ENCODE measurements at regions not wholly inside any gene's neighbourhood (a gene's known extent, or its start where the extent isn't known, plus 50 kb on each side); places are given as distances from the start of the nearest gene placed in this dataset.

DNA sequence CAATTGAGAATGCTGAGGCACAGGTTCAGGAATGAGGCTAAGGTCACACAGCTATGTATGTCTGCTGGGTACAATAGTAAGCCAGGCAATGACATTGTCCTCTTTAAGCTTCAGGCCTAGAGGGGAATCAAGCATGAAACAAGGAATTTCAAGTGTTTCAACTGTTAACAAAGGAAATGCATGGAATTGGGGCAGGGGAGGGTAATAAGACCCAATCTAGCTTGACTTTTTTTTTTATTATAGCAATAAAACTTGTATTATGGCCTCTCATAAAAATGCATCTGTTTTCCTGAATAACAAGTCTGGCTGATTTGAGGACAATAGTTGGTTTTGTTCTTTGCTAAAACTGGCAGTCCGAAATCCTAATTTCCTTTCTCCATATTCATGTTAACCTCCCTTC, 336.7 kb downstream of the CBLN4 start:
- ChIA-PET POLR2A (no interaction called here), CTCF (interaction anchor here (0.6 kb wide), 1 partner anchor 13 kb away, joined by 7 read pairs; no protein-coding TSS in a partner anchor)
- TF ChIP-seq TARDBP (IDR thresholded peaks at IDR 0.05): no peak
- no peak for TF ChIP-seq FOXK2 (IDR thresholded peaks at IDR 0.05)
- no peak for TF ChIP-seq HDGF (IDR thresholded peaks at IDR 0.05; ENCODE audit: borderline replicate concordance)
- no peak for TF ChIP-seq SUZ12 (IDR thresholded peaks at IDR 0.05)
- TF ChIP-seq FOXM1 (IDR thresholded peaks at IDR 0.05; ENCODE audit: borderline replicate concordance): no peak
- no peak for TF ChIP-seq NFRKB (IDR thresholded peaks at IDR 0.05)
- TF ChIP-seq ELF4 (IDR thresholded peaks at IDR 0.05): no peak
- no peak for TF ChIP-seq CTBP1 (IDR thresholded peaks at IDR 0.05; ENCODE audit: borderline replicate concordance)
- no peak for TF ChIP-seq BHLHE40 (IDR thresholded peaks at IDR 0.05; ENCODE audit: borderline replicate concordance)
- no peak for TF ChIP-seq ARNT (IDR thresholded peaks at IDR 0.05)
- TF ChIP-seq, protein P1, sequence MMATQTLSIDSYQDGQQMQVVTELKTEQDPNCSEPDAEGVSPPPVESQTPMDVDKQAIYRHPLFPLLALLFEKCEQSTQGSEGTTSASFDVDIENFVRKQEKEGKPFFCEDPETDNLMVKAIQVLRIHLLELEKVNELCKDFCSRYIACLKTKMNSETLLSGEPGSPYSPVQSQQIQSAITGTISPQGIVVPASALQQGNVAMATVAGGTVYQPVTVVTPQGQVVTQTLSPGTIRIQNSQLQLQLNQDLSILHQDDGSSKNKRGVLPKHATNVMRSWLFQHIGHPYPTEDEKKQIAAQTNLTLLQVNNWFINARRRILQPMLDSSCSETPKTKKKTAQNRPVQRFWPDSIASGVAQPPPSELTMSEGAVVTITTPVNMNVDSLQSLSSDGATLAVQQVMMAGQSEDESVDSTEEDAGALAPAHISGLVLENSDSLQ (IDR thresholded peaks at IDR 0.05): no peak
- no peak for DNase-seq (ENCODE audit: extremely low spot score)

GRCh38 chr20:55667955-55668354, 337.4 kb downstream of the CBLN4 start:
- CTCF ChIA-PET: interaction anchor here (0.6 kb wide), 1 partner anchor 13 kb away, joined by 7 read pairs; no protein-coding TSS in a partner anchor
- TF ChIP-seq CTBP1 (IDR thresholded peaks at IDR 0.05; ENCODE audit: borderline replicate concordance): no peak
- TF ChIP-seq FOXM1 (IDR thresholded peaks at IDR 0.05; ENCODE audit: borderline replicate concordance): no peak
- no peak for TF ChIP-seq TARDBP (IDR thresholded peaks at IDR 0.05)
- TF ChIP-seq ARNT (IDR thresholded peaks at IDR 0.05): no peak
- TF ChIP-seq, protein P1 (IDR thresholded peaks at IDR 0.05): no peak
- no peak for TF ChIP-seq SP1 (IDR thresholded peaks at IDR 0.05)
- TF ChIP-seq SUZ12 (IDR thresholded peaks at IDR 0.05): no peak
- TF ChIP-seq FOXA1 (IDR thresholded peaks at IDR 0.05): no peak
- TF ChIP-seq ZNF384 (IDR thresholded peaks at IDR 0.05): no peak
- TF ChIP-seq NFRKB (IDR thresholded peaks at IDR 0.05): no peak
- TF ChIP-seq LEF1 (IDR thresholded peaks at IDR 0.05; ENCODE audit: borderline replicate concordance): no peak
- no peak for TF ChIP-seq L3MBTL2 (conservative IDR thresholded peaks at IDR 0.05)
- TF ChIP-seq ELF4 (IDR thresholded peaks at IDR 0.05): no peak
- TF ChIP-seq FOXK2 (IDR thresholded peaks at IDR 0.05): no peak
- TF ChIP-seq BHLHE40 (IDR thresholded peaks at IDR 0.05; ENCODE audit: borderline replicate concordance): no peak
- TF ChIP-seq HDGF (IDR thresholded peaks at IDR 0.05; ENCODE audit: borderline replicate concordance): no peak
- POLR2A ChIA-PET: no interaction called here
- no peak for DNase-seq (ENCODE audit: extremely low spot score)

DNA sequence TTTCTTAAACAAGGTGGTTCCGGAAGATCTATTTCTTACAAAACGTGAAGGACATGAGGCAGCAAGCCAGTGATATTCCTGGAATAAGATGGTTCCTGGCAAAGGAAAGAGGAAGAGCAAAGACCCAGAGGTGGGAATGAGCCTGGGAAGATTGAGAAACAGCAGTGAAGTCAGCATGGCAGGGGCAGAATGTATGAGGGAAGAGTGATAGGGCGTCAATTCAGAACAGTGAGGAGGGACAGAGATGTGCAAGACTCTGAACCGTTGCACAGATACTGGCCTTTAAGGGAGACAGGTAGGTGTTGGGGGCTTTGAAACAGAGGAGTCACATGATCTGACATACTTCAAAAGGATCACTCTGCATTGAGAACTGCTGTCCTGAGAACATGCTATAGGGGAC, 338.3 kb downstream of the CBLN4 start:
- DNase-seq (ENCODE audit: extremely low spot score): no peak
- TF ChIP-seq LEF1 (IDR thresholded peaks at IDR 0.05; ENCODE audit: borderline replicate concordance): no peak
- no peak for TF ChIP-seq SP1 (IDR thresholded peaks at IDR 0.05)
- POLR2A ChIA-PET: no interaction called here
- CTCF ChIA-PET: no interaction called here

GRCh38 chr20:55656231-55656775, 349.0 kb downstream of the CBLN4 start:
- no peak for DNase-seq (ENCODE audit: extremely low spot score)
- ChIA-PET CTCF (no interaction called here), POLR2A (no interaction called here)
- TF ChIP-seq TARDBP (IDR thresholded peaks at IDR 0.05) (no peak), CTBP1 (IDR thresholded peaks at IDR 0.05; ENCODE audit: borderline replicate concordance) (no peak), FOXM1 (IDR thresholded peaks at IDR 0.05; ENCODE audit: borderline replicate concordance) (no peak), SUZ12 (IDR thresholded peaks at IDR 0.05) (no peak), ZNF384 (IDR thresholded peaks at IDR 0.05) (no peak), LEF1 (IDR thresholded peaks at IDR 0.05; ENCODE audit: borderline replicate concordance) (no peak), ELF4 (IDR thresholded peaks at IDR 0.05) (no peak), NFRKB (IDR thresholded peaks at IDR 0.05) (no peak), ARNT (IDR thresholded peaks at IDR 0.05) (no peak), FOXK2 (IDR thresholded peaks at IDR 0.05) (no peak), L3MBTL2 (conservative IDR thresholded peaks at IDR 0.05) (no peak), FOXA1 (IDR thresholded peaks at IDR 0.05) (no peak)
- TF ChIP-seq, protein P1 (IDR thresholded peaks at IDR 0.05): no peak

DNA sequence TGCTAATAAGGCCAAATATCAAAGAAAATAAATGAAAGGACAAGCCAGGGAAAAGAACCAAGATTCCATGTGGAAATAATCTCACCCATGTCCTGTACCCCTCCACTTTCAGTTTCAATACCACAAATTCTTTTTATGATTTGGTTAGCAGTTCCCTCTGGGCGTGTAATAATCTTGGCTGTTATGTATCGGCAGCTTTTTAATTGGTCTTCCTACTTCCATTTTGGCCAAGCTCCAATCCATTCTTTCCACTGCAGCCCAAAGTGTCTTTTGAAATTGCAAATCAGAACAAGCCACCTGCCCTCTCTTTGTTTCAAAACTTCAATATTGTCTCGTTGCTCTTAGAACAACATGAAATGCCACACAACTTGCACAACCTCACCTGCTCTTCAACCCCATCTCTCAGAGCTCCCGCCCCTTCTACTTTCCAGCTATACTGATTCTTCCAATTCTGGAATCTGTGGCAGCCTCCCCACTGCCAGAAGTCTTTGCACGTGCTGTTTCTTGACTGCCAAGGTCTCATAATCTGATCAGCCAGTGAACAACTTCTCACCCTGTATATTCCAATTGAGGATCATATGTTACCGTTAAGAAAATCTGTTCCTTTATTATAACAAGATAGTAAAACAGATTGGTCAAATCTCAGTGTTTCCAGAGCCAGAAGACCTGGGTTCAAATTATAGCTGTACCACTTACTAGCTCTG, 354.5 kb downstream of the CBLN4 start:
- ChIA-PET POLR2A (no interaction called here), CTCF (no interaction called here)
- no peak for DNase-seq (ENCODE audit: extremely low spot score)
- TF ChIP-seq BHLHE40 (IDR thresholded peaks at IDR 0.05; ENCODE audit: borderline replicate concordance) (no peak), ZNF384 (IDR thresholded peaks at IDR 0.05) (no peak), FOXA1 (IDR thresholded peaks at IDR 0.05) (no peak), FOXK2 (IDR thresholded peaks at IDR 0.05) (no peak), SUZ12 (IDR thresholded peaks at IDR 0.05) (no peak), TARDBP (IDR thresholded peaks at IDR 0.05) (no peak), ARNT (IDR thresholded peaks at IDR 0.05) (no peak), LEF1 (IDR thresholded peaks at IDR 0.05; ENCODE audit: borderline replicate concordance) (no peak), L3MBTL2 (conservative IDR thresholded peaks at IDR 0.05) (no peak), HDGF (IDR thresholded peaks at IDR 0.05; ENCODE audit: borderline replicate concordance) (no peak), CTBP1 (IDR thresholded peaks at IDR 0.05; ENCODE audit: borderline replicate concordance) (no peak), SP1 (IDR thresholded peaks at IDR 0.05) (no peak)

GRCh38 chr20:55649254-55649653, 356.1 kb downstream of the CBLN4 start:
- DNase-seq (ENCODE audit: extremely low spot score): no peak
- ChIA-PET CTCF (no interaction called here), POLR2A (no interaction called here)
- TF ChIP-seq, protein P1 (IDR thresholded peaks at IDR 0.05): no peak
- TF ChIP-seq FOXM1 (IDR thresholded peaks at IDR 0.05; ENCODE audit: borderline replicate concordance) (no peak), BHLHE40 (IDR thresholded peaks at IDR 0.05; ENCODE audit: borderline replicate concordance) (no peak), ARNT (IDR thresholded peaks at IDR 0.05) (no peak), SP1 (IDR thresholded peaks at IDR 0.05) (no peak), NFRKB (IDR thresholded peaks at IDR 0.05) (no peak), LEF1 (IDR thresholded peaks at IDR 0.05; ENCODE audit: borderline replicate concordance) (no peak), ZNF384 (IDR thresholded peaks at IDR 0.05) (no peak), FOXA1 (IDR thresholded peaks at IDR 0.05) (no peak), CTBP1 (IDR thresholded peaks at IDR 0.05; ENCODE audit: borderline replicate concordance) (no peak), HDGF (IDR thresholded peaks at IDR 0.05; ENCODE audit: borderline replicate concordance) (no peak), SUZ12 (IDR thresholded peaks at IDR 0.05) (no peak), TARDBP (IDR thresholded peaks at IDR 0.05) (no peak)
